ENCODE measurements at regions not wholly inside any gene's neighbourhood (a gene's known extent, or its start where the extent isn't known, plus 50 kb on each side); places are given as distances from the start of the nearest gene placed in this dataset.

GRCh38 chr5:44888435-44888834 is 79.7 kb downstream of the MRPS30 start:
- TF ChIP-seq POLR2A (IDR thresholded peaks at IDR 0.05), result no peak
- TF ChIP-seq, protein P1, sequence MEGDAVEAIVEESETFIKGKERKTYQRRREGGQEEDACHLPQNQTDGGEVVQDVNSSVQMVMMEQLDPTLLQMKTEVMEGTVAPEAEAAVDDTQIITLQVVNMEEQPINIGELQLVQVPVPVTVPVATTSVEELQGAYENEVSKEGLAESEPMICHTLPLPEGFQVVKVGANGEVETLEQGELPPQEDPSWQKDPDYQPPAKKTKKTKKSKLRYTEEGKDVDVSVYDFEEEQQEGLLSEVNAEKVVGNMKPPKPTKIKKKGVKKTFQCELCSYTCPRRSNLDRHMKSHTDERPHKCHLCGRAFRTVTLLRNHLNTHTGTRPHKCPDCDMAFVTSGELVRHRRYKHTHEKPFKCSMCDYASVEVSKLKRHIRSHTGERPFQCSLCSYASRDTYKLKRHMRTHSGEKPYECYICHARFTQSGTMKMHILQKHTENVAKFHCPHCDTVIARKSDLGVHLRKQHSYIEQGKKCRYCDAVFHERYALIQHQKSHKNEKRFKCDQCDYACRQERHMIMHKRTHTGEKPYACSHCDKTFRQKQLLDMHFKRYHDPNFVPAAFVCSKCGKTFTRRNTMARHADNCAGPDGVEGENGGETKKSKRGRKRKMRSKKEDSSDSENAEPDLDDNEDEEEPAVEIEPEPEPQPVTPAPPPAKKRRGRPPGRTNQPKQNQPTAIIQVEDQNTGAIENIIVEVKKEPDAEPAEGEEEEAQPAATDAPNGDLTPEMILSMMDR (IDR thresholded peaks at IDR 0.05), result no peak

Measured in heart left ventricle (tissue), 13 donors.